Anterior cingulate cortex (tissue), 58 donors: ENCODE measurements at regions not wholly inside any gene's neighbourhood (a gene's known extent, or its start where the extent isn't known, plus 50 kb on each side); places are given as distances from the start of the nearest gene placed in this dataset.
"Not testable (repeated sequence)": the region's sequence is repeated elsewhere in the genome, so short reads cannot be mapped to it uniquely, and the experiment has no call there.

Experiments used
- DNase-seq, 58 donors: peaks; one replicate each; lab custom pipeline; 2025; lab: John Stamatoyannopoulos, UW

- no peak for DNase-seq
Observed at GRCh38 chr12:19759227-19759626, 319.9 kb downstream of the AEBP2 start.

DNA sequence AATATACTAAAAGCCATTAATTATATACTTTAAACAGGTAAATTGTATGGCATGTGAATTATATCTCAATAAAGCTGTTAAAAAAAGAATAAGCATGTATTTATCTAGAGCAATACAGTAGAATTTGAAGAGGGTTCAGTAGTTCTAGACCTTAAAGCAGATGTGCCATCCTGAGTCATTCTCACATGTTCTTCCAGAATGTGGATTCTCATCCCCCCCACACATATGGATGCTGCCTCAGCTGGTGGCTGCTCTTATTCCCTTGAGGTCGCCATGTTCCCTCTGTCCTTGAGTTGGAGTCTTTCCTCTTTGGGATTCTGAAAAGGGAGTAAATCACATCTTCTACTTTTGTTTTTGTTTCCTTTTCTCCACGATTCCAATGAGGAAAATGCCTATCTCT lies 321.3 kb downstream of the AEBP2 start:
- no peak for DNase-seq

DNA sequence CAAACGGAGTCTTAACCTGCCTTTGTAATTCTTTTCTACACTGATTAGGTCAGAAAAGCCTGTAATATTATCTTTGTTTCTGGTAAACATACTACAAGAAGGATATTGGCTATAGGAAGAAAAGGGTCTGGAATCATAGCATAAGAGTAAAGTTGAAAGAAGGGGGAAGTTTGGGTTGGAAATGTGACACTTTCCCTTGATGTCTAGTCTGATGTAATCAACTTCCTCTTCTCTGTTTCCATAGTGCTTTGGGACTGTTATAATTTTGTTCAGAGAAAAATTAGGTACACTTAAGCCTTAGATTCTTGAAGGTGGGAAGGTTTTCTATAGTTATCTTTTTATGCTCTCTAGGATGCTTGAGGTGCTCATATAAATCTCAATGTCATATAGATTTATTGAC lies 322.2 kb downstream of the AEBP2 start:
- DNase-seq = no peak

DNA sequence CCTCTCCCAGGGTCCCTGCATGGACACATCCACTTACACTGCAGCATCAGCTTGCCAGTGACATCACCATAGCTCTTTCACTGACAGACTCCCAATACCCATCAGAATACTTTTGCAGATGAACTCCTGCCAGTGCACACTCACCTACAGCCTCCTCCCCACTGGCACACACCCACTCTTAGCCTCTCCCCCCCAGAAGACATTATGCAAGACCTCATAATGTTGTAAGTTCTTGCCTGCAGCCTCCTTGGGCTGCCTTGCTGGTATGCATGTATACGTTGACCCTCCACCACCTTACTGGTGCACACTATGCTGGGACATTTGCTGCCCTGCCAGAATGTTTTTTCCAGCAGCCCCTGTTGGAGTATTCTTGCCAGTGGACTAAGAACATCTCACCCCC lies 324.2 kb downstream of the AEBP2 start:
- no peak for DNase-seq

GRCh38 chr12:19764408-19764807 lies 325.1 kb downstream of the AEBP2 start:
- no peak for DNase-seq

GRCh38 chr12:19771858-19772257 lies 332.6 kb downstream of the AEBP2 start:
- DNase-seq = no peak

- no peak for DNase-seq
Observed at GRCh38 chr12:19772776-19773175, 333.5 kb downstream of the AEBP2 start.

GRCh38 chr12:19775241-19775640 lies 335.9 kb downstream of the AEBP2 start:
- no peak for DNase-seq

- not testable (repeated sequence) for DNase-seq
Observed at GRCh38 chr12:19775976-19776375, 336.7 kb downstream of the AEBP2 start.

- DNase-seq = no peak
Observed at GRCh38 chr12:19778172-19778571, 338.9 kb downstream of the AEBP2 start.

DNA sequence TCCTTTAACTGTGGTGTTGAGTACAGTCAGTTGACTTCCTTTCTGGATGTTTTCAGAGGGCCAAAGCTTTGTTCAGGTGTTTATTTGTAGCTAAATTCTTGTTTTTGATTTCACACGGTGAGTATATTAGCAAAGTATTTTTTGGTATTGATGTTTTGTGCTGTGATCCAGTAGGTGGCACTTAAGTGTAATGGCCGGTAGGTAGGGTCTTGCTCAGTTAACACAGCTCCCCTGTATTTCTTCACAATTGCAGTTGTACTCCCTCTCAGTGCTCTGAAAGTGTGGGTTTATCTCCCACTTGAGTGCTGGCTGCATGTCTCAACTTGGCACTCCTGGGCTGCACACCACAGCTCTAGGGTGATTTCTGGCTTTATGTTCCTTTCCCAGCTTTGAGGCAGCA lies 339.5 kb downstream of the AEBP2 start:
- DNase-seq = no peak

- DNase-seq = no peak
Observed at GRCh38 chr12:19779395-19780056, 340.2 kb downstream of the AEBP2 start.

DNA sequence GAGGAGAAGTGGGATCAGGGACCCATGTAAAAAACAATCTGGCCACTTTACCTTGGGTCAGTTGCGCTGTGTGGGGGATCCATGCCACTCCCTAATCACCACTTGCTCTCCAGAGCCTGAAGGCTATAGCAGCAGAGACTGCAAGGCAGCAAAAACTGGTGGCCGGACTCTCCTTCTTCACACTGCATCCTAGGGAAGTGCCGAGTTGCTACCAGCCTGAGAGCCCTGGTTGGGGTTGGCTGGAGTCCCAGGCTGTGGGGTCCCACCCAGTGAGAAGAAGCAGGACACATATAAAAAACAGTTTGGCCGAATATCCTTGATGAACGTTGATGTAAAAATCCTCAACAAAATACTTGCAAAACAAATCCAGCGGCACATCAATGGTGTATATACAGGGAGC lies 341.2 kb downstream of the AEBP2 start:
- no peak for DNase-seq

DNA sequence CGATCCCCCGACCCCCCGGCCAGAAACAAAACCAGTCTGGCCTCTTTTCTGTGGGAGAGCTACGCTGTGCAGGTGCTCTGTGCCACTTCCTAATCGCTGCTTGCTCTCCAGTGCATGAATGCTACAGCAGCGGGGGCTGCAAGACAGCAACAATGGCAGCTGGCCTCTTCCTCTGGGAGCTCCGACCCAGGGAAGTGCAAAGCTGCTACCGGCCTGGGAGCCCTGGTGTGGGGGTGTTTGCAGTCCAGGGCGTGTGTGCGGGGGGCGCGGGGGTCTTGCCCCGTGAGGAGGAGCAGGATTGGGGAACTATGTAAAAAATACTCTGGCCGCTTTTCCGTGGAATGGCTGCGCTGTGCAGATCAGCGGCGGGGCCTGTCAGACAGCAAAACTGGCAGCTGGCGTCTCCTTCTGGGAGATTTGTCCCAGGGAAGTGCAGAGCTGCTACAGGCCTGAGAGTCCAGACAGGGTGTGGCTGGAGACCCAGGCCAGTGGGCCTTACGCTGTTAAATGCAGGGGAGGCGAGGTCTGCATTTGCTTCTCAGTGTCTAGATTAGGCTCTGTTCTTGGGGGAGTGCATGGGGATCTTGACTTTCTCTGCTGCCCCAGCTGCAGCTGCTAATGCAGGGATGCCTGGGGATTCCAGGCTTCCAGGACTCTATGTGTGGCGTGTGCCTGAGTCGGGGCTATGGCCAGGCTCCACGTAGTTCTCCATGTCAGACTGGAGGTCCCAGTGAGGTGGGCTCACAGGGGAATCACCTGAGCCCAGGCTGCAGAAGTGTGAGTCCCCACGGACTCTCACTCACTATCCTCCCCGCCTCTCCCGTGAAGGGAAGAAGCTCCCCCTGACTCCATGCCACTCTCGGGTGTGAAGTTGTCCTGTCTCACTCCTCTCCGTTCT lies 344.5 kb downstream of the AEBP2 start:
- DNase-seq = no peak

- no peak for DNase-seq
Observed at GRCh38 chr12:19792028-19792427, 352.7 kb downstream of the AEBP2 start.

DNA sequence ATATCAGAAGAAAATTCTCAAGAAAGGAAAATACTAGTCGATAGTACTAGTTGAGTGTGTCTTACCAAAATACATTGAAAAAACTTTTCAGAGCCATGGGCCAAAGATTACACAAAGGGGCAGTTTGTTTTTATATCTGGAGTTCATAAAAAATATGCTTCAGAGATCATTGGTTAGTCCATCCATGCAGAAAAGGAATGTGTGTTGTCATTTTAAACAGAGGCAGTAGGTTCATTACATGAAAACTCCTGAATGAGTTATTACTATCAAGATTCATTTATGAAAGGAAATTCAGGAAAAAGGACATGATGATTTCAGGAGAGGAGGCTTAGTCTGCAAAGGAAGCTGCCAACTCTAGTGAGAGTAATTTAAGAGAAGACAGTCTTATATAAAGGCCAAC lies 354.8 kb downstream of the AEBP2 start:
- no peak for DNase-seq

GRCh38 chr12:19799216-19799615 lies 359.9 kb downstream of the AEBP2 start:
- DNase-seq = no peak

DNA sequence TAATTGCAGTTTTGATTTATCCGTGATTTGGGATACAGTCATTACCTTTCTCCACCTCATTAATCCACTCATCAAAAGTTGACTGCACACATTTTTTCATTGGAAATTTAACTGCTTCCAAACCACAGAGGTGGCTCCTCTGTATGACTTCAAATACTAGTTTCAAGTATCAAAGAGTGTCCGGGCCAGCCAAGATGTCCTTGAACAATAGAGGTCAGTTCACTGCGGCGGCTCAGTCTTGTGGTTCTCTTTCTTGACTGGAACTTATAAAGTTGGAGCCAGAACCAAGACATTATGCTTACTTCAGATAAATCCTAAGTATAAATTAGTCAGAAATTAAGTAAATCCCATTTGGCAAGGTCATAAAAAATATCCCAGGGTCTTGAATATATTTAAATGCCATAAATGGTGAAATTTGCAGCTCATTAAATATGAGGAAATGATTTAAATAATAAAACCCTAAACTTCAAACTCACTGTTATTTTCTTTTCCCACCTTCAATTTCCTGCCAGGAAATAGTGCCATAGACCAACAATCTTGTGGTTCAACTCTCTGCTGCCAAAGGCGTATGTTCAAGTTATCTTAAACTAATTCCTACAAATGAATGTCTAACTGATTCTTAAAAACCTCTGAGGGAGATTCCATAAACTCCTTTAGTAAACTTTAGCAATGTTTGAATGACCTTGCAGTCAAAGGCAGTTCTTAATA lies 360.8 kb downstream of the AEBP2 start:
- DNase-seq = no peak

GRCh38 chr12:19800884-19801283 lies 361.6 kb downstream of the AEBP2 start:
- DNase-seq = no peak

GRCh38 chr12:19801941-19802340 lies 362.6 kb downstream of the AEBP2 start:
- DNase-seq = no peak

DNA sequence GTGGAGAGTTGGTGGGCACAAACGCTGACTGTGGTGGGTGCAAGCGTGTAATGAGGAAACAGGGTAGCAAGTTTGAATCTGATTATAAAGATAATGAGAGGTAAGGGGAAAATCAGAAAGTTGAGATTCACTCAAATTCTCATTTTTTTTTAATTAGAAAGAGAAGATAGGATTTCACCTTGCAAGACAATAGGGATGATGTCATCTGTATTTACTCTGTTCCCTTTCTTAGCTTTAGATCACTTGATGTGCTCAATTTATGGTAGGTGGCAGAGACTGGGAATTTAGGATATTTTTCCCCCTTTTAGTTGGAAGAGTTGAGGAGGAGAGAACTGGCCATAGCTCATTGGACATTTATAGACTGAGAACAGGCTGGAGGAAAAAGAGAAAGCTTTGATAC lies 363.6 kb downstream of the AEBP2 start:
- DNase-seq = no peak
